H1 (cell line): ENCODE measurements at regions not wholly inside any gene's neighbourhood (a gene's known extent, or its start where the extent isn't known, plus 50 kb on each side); places are given as distances from the start of the nearest gene placed in this dataset.

Experiments used
- ASH2L ChIP-seq: fragments of 200-600, 300-600 bp; sonication (generic); IDR thresholded peaks from one replicate; pipeline ENCODE4 v1.7.1; 2017; ENCODE audit warnings: low read length
- BACH1 ChIP-seq: IDR thresholded peaks from 2 replicates; pipeline ENCODE4 v1.6.1; 2012; ENCODE audit warnings: low read length, improper control_type of control experiment
- BRCA1 ChIP-seq: IDR thresholded peaks from 2 replicates; pipeline ENCODE4 v1.6.1; 2012; ENCODE audit warnings: low read depth, low read length, improper control_type of control experiment
- CEBPB ChIP-seq: IDR thresholded peaks from 2 replicates; pipeline ENCODE4 v1.6.1; 2012; ENCODE audit warnings: low read depth, low read length
- CTCF ChIP-seq, 3 experiments: IDR thresholded peaks; 1 replicate in 2 of 3; 2 replicates in 1 of 3; pipeline versions ENCODE4 v1.5.1 to v1.6.1; 2011; ENCODE audit warnings: low read length in 3 of 3, mild to moderate bottlenecking in 3 of 3, inconsistent platforms in 2 of 3, low read depth in 1 of 3, moderate library complexity in 1 of 3; ENCODE audit not compliant: insufficient read depth in 1 of 3; ENCODE audit errors: control extremely low read depth in 1 of 3
- HDAC2 ChIP-seq, 2 experiments: fragments of 300-600 bp in 1 of 2; sonication (generic) in 1 of 2; IDR thresholded peaks; 2 replicates each; pipeline ENCODE4 v1.6.1; 2011 to 2012; ENCODE audit warnings: low read depth in 2 of 2, low read length in 2 of 2, mild to moderate bottlenecking in 2 of 2, moderate library complexity in 2 of 2, borderline replicate concordance in 1 of 2, inconsistent platforms in 1 of 2
- KDM1A ChIP-seq: fragments of 200-600, 300-600 bp; sonication (generic); IDR thresholded peaks from 2 replicates; pipeline ENCODE4 v1.7.1; 2016; ENCODE audit warnings: mild to moderate bottlenecking, low read length, borderline replicate concordance
- SP1 ChIP-seq: IDR thresholded peaks from 2 replicates; pipeline ENCODE4 v1.6.1; 2011; ENCODE audit warnings: low read depth, low read length
- TCF12 ChIP-seq: IDR thresholded peaks from 2 replicates; pipeline ENCODE4 v1.6.1; 2011; ENCODE audit warnings: low read depth, mild to moderate bottlenecking, low read length
- ZNF274 ChIP-seq: IDR thresholded peaks from 2 replicates; pipeline ENCODE4 v1.7.0; 2012; ENCODE audit warnings: low read length, borderline replicate concordance; ENCODE audit errors: extremely low read depth

GRCh38 chr1:103199001-103199400, 90.7 kb upstream of the COL11A1 start:
- TF ChIP-seq SP1 (no peak), TCF12 (no peak), CEBPB (no peak), ASH2L (no peak), BACH1 (no peak), CTCF (IDR thresholded peaks at IDR 0.05; ENCODE audit: control extremely low read depth in 1 of 3, insufficient read depth in 1 of 3, low read depth in 1 of 3, low read length in 3 of 3) (no peak), BRCA1 (no peak), HDAC2 (IDR thresholded peaks at IDR 0.05; ENCODE audit: borderline replicate concordance in 1 of 2, low read depth in 2 of 2, low read length in 2 of 2) (no peak), ZNF274 (no peak), KDM1A (no peak)
